ENCODE measurements at regions not wholly inside any gene's neighbourhood (a gene's known extent, or its start where the extent isn't known, plus 50 kb on each side); places are given as distances from the start of the nearest gene placed in this dataset.

DNA sequence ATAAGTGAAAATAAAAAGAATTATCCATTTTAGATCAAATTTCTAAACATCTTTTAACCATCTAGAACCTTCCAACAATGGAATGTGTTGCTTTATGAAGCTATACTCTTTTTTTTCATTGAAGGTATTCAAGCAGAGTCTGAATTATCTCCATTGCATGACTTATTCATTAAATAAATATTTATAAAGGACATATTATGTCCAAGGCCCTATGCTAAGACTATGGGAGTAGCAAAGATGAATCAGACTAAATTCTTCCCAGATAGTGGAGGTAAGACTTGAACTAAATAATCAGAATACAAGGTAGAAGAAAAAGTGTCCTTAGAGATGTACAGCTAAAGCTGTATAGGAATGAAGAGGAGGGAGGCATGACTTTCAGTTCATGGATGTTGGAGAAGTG, 215.5 kb upstream of the RGMB start:
- TF ChIP-seq, protein P1, sequence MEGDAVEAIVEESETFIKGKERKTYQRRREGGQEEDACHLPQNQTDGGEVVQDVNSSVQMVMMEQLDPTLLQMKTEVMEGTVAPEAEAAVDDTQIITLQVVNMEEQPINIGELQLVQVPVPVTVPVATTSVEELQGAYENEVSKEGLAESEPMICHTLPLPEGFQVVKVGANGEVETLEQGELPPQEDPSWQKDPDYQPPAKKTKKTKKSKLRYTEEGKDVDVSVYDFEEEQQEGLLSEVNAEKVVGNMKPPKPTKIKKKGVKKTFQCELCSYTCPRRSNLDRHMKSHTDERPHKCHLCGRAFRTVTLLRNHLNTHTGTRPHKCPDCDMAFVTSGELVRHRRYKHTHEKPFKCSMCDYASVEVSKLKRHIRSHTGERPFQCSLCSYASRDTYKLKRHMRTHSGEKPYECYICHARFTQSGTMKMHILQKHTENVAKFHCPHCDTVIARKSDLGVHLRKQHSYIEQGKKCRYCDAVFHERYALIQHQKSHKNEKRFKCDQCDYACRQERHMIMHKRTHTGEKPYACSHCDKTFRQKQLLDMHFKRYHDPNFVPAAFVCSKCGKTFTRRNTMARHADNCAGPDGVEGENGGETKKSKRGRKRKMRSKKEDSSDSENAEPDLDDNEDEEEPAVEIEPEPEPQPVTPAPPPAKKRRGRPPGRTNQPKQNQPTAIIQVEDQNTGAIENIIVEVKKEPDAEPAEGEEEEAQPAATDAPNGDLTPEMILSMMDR (IDR thresholded peaks at IDR 0.05; ENCODE audit: insufficient read depth, missing control alignments), result no peak

DNA sequence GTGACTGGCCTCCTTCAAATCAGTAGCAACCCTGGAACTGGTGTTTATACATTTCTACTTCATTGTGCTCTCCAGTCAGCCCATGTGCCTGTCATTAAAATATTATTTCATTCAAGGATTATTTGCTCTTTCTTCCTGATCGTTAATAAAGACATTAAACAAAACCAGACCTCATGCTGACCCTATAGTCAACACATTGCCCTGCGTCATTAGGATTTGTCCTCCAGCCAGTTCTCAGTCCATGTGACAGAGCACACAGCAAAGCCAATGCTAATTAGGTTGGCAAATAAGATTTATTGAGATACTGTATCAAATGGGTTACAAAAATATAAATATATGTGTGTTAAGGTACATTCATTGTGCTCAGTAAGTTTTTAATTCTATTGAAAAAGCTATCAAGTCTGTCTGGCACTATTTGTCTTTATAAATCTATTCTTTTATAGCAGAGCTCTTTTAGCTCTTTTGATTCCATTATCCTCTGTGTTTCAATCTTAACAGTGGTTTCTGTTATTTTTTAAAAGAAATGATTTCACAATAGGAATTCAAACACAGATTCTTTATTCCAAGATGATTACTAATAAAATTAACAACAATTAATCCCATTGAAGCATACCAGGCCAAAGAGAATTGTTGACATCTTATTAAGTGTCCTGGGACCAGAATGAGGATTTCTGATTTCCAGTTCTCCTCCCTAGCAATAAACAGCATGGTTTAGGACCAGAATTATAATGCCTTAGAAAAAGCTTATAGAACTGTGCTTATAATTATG, 209.4 kb upstream of the RGMB start:
- TF ChIP-seq, protein P1 (IDR thresholded peaks at IDR 0.05; ENCODE audit: insufficient read depth, missing control alignments), result no peak
- FAIRE-seq, result no peak

More for the DNA sequence above, 215.5 kb upstream of the RGMB start:
- FAIRE-seq (no peak), DNase-seq (ENCODE audit: insufficient read length, low spot score) (no peak)

DNA sequence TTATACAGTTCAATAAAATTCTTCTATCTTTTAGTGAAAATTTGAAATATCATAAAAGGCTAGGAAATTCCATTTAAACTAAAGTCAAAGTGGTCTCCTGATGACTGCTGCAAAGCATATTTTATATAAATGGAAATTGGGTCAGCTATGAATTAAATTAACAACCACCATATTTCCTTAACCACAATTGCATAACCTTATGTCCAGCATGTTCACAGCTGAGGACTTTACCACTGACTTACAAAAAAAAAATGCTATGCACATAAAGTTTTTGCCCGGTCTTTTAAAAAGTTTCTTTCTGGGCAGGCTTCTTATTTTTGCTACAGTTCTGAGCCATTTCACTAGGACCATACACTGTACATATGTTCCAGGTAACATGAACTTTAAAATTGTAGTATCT, 208.6 kb upstream of the RGMB start:
- DNase-seq (ENCODE audit: insufficient read length, low spot score), result no peak
- no peak for FAIRE-seq
- TF ChIP-seq, protein P1 (IDR thresholded peaks at IDR 0.05; ENCODE audit: insufficient read depth, missing control alignments), result no peak

More for the DNA sequence above, 209.4 kb upstream of the RGMB start:
- no peak for DNase-seq (ENCODE audit: insufficient read length, low spot score)

DNA sequence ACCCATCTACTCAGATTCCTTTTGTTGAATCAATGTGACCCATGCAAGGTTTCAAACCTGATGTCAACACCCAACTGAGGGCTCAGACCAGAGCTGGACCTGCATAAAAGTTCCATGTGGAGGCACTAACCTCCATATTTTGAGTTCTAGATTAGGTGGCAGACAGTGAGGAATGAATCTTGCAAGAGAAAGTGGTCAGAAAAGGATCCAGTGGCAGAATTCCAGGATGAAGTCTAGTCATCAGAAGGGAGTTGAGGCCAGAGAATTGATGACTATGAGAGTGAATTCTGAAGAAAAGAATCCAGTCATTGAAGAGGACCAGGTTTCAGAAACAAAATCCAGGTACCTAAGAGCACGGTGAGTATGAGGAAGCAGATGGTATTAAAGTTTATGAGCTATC, 205.1 kb upstream of the RGMB start:
- FAIRE-seq (no peak), DNase-seq (ENCODE audit: insufficient read length, low spot score) (no peak)
- TF ChIP-seq, protein P1 (IDR thresholded peaks at IDR 0.05; ENCODE audit: insufficient read depth, missing control alignments), result no peak

DNA sequence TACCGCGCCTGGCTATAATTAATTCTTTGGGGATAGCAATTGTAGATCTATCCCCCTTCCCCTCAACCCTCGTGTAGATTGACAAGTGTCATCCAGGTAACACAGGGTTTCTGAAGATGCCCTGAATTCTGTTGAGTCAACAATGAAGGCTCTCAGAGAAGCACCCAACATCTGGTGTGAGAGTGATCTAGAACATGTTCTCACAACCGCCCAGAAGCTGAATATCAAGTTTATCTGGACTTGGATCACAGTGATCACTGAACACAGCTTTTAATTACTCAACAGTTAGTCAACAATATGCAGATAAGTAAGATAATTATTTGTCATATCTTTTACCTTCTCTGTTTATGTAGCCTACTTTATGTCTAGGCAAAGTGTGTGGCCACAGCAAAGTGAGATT, 204.2 kb upstream of the RGMB start:
- DNase-seq (ENCODE audit: insufficient read length, low spot score) (no peak), FAIRE-seq (no peak)
- TF ChIP-seq, protein P1 (IDR thresholded peaks at IDR 0.05; ENCODE audit: insufficient read depth, missing control alignments), result no peak

DNA sequence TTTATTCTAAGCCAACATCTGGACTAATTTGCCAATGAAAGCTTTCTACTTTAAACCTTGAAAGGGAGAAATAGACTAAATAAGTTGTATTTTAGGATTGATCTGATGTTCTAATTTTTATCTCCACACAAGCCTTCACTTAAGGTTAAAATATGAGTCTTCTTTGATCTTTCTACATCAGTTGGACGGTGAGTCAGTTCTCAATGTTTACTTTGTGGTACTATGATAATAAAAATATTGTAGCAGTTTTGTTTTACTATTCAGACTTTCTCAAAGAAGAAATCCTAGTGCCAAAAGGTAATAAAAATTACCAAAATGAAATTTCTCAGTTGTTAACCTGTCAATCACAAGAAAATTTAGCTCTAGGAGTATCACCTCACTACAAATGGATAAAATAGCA, 203.5 kb upstream of the RGMB start:
- no peak for FAIRE-seq
- TF ChIP-seq, protein P1 (IDR thresholded peaks at IDR 0.05; ENCODE audit: insufficient read depth, missing control alignments), result no peak
- no peak for DNase-seq (ENCODE audit: insufficient read length, low spot score)

DNA sequence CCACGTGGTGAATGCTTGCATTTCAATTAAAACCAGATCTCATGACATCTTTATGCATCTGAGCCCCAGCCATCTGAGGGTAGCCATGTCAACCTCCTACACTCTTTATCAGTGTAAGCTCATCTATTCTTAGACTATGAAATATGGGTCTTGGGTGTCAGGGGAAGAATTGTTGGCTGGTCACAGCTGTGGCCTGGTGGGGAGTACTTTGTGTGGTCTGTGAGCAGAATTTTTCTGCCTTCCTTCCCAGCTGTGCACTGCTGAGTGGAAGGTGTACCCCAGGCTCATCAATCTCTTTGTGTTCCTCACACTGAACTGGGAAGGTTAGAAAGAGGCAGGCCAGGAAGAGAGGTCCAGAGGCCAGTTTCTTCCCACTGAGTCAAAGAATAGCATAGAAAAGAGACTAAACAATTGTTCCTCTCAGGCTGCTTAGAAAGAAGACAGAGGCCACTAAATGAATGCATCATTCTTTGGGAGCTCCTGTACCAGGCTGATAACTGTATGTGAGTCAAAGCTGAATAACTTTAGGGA, 202.7 kb upstream of the RGMB start:
- TF ChIP-seq, protein P1 (IDR thresholded peaks at IDR 0.05; ENCODE audit: insufficient read depth, missing control alignments), result no peak
- FAIRE-seq, result no peak
- DNase-seq (ENCODE audit: insufficient read length, low spot score), result no peak
